Lung (tissue), 11 donors: ENCODE measurements at regions not wholly inside any gene's neighbourhood (a gene's known extent, or its start where the extent isn't known, plus 50 kb on each side); places are given as distances from the start of the nearest gene placed in this dataset.

Experiments
- ATAC-seq: fragments of 200-7000 bp; cut with Tn5 transposase; one replicate; pipeline ENCODE4 v1.9.1; 2020; ENCODE audit warnings: moderate number of reproducible peaks; ENCODE audit not compliant: insufficient read depth, low FRiP score
- DNase-seq, 3 donors: peaks; one replicate each; pipeline ENCODE4 v3.0.0-alpha.2; 2013 to 2017
- H3K27ac ChIP-seq, 2 donors: one replicate each; pipeline ENCODE4 v1.5.1; 2013; ENCODE audit warnings: mild to moderate bottlenecking in 2 of 2, moderate library complexity in 2 of 2, control low read depth in 1 of 2, inconsistent platforms in 1 of 2, low read depth in 1 of 2, low read length in 1 of 2
- H3K27me3 ChIP-seq, 3 donors: one replicate each; pipeline ENCODE4 v1.5.1; 2013; ENCODE audit warnings: low read length in 2 of 3; ENCODE audit not compliant: control insufficient read depth in 3 of 3, insufficient read depth in 3 of 3
- H3K36me3 ChIP-seq, 4 donors: one replicate each; pipeline ENCODE4 v1.5.1; 2013; ENCODE audit warnings: low read length in 4 of 4, mild to moderate bottlenecking in 1 of 4, moderate library complexity in 1 of 4; ENCODE audit not compliant: control insufficient read depth in 4 of 4, insufficient read depth in 4 of 4
- H3K4me1 ChIP-seq, 5 donors: one replicate each; pipeline ENCODE4 v1.5.1; 2013; ENCODE audit warnings: low read length in 5 of 5, mild to moderate bottlenecking in 2 of 5, moderate library complexity in 1 of 5; ENCODE audit not compliant: control insufficient read depth in 5 of 5, insufficient read depth in 5 of 5
- H3K4me3 ChIP-seq: one replicate; pipeline ENCODE4 v1.5.1; 2013; ENCODE audit warnings: mild to moderate bottlenecking, control low read depth, moderate library complexity
- H3K9ac ChIP-seq, 2 donors: one replicate each; pipeline ENCODE4 v1.5.1; 2013; ENCODE audit warnings: low read length in 2 of 2, control low read depth in 1 of 2; ENCODE audit not compliant: insufficient read depth in 1 of 2
- H3K9me3 ChIP-seq, 4 donors: one replicate each; pipeline ENCODE4 v1.5.1; 2013; ENCODE audit warnings: low read length in 3 of 4, mild to moderate bottlenecking in 1 of 4, moderate library complexity in 1 of 4; ENCODE audit not compliant: control insufficient read depth in 4 of 4, insufficient read depth in 3 of 4
- WGBS, 2 donors: extraction: QIAGEN DNeasy Blood & Tissue Kit; methylation state at CpG; one replicate each; pipeline ENCODE4 v1.1.7; 2013; 5-methylcytosine and 5-hydroxymethylcytosine counted together
- TF ChIP-seq, protein P1 (sequence below): IDR thresholded peaks from 2 replicates; pipeline ENCODE4 v1.5.1; 2012; ENCODE audit warnings: mild to moderate bottlenecking; ENCODE audit errors: control extremely low read depth, extremely low read depth
- donor health status: control.
- donor health status: control.
- donor health status: Bipolar disorder and iron deficiency.
- donor health status: healthy.
- donor health status: DM: yes; HTN: yes; CAD: no.

- H3K27ac ChIP-seq: no peak overlapping the region
- no peak overlapping the region for H3K4me3 ChIP-seq
- 48 to 60% methylated on average over 8 of the region's 8 CpGs for WGBS, 2 donors
- no peaks in the 10 kb centered on the region for H3K4me1 ChIP-seq
- no peak overlapping the region for H3K9ac ChIP-seq
- H3K9me3 ChIP-seq: no peaks in the 10 kb centered on the region
- no peaks in the 10 kb centered on the region for H3K36me3 ChIP-seq
- TF ChIP-seq, protein P1, sequence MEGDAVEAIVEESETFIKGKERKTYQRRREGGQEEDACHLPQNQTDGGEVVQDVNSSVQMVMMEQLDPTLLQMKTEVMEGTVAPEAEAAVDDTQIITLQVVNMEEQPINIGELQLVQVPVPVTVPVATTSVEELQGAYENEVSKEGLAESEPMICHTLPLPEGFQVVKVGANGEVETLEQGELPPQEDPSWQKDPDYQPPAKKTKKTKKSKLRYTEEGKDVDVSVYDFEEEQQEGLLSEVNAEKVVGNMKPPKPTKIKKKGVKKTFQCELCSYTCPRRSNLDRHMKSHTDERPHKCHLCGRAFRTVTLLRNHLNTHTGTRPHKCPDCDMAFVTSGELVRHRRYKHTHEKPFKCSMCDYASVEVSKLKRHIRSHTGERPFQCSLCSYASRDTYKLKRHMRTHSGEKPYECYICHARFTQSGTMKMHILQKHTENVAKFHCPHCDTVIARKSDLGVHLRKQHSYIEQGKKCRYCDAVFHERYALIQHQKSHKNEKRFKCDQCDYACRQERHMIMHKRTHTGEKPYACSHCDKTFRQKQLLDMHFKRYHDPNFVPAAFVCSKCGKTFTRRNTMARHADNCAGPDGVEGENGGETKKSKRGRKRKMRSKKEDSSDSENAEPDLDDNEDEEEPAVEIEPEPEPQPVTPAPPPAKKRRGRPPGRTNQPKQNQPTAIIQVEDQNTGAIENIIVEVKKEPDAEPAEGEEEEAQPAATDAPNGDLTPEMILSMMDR: no peak
- DNase-seq: no peak
- ATAC-seq: no peak
- H3K27me3 ChIP-seq: no peaks in the 10 kb centered on the region
Observed at GRCh38 chr5:163094492-163095180, 342.8 kb upstream of the CCNG1 start.

GRCh38 chr5:163104464-163104863 is 332.9 kb upstream of the CCNG1 start:
- no peak overlapping the region for H3K9ac ChIP-seq
- H3K9me3 ChIP-seq: no peaks in the 10 kb centered on the region
- no peaks in the 10 kb centered on the region for H3K4me1 ChIP-seq
- WGBS, 2 donors: 33 to 46% methylated on average over 5 of the region's 5 CpGs
- H3K27me3 ChIP-seq: no peaks in the 10 kb centered on the region
- H3K36me3 ChIP-seq: no peaks in the 10 kb centered on the region
- TF ChIP-seq, protein P1: no peak
- ATAC-seq: no peak
- no peak overlapping the region for H3K27ac ChIP-seq
- no peak overlapping the region for H3K4me3 ChIP-seq
- peak in 1 of 3 donors; percentile 0 for DNase-seq

DNA sequence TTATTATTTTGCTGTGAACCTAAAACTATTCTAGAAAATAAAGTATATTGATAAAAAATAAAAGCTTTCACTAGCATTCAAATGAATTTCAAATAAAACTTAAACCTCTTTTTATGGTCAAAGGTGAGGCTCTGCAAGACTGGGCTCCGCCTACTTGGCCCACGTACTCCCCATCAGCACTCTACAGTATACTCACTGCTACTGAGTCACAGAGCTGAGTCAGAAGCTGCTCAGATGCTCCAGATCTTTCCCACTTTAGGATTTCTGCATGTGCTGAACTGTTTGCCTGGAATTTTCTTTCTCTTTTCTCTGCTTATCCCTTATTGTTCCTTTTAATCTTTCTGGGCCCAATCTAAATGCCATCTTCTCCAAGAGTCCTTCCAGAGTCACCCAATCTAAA is 331.9 kb upstream of the CCNG1 start:
- no peaks in the 10 kb centered on the region for H3K27me3 ChIP-seq
- TF ChIP-seq, protein P1: no peak
- H3K4me1 ChIP-seq: no peaks in the 10 kb centered on the region
- H3K9me3 ChIP-seq: no peaks in the 10 kb centered on the region
- ATAC-seq: no peak
- H3K4me3 ChIP-seq: no peak overlapping the region
- DNase-seq: no peak
- H3K9ac ChIP-seq: no peak overlapping the region
- H3K36me3 ChIP-seq: no peaks in the 10 kb centered on the region
- H3K27ac ChIP-seq: no peak overlapping the region
- WGBS, 2 donors: 78 to 86% methylated on average over 2 of the region's 2 CpGs

DNA sequence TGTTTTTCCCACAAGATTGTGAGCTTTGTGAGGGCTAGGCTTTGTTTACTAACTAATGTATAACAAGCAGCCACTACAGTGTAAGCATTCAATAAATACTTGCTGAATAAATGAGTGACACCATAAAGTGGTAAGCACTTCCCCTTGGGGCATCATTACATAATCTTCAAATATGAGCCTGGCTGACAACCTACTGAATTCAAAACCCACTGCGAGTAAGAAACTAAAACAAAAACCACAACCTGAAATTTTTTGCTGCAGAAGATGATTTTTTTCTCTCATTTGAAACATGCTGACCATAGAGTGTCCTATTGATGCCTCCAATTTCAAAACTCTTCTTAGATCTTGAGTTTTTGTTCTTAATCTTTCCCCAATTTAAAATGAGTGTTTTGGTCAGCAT is 331.3 kb upstream of the CCNG1 start:
- Histone ChIP-seq H3K9ac (no peak overlapping the region), H3K9me3 (no peaks in the 10 kb centered on the region), H3K27ac (no peak overlapping the region), H3K27me3 (no peaks in the 10 kb centered on the region), H3K36me3 (no peaks in the 10 kb centered on the region), H3K4me1 (no peaks in the 10 kb centered on the region), H3K4me3 (no peak overlapping the region)
- DNase-seq: no peak
- WGBS, 2 donors: 72 to 77% methylated on average over 1 of the region's 1 CpG
- no peak for ATAC-seq
- TF ChIP-seq, protein P1: no peak
